IPS-NIHi7 (cell line): ENCODE measurements at regions not wholly inside any gene's neighbourhood (a gene's known extent, or its start where the extent isn't known, plus 50 kb on each side); places are given as distances from the start of the nearest gene placed in this dataset.
"Not testable (repeated sequence)": the region's sequence is repeated elsewhere in the genome, so short reads cannot be mapped to it uniquely, and the experiment has no call there.

ENCODE experiments used
- DNase-seq: peaks from one replicate; pipeline ENCODE4 v3.0.0; 2012; ENCODE audit warnings: mixed read lengths; ENCODE audit errors: extremely low spot score

- no peak for DNase-seq
Measured at GRCh38 chr7:68623030-68623429, 975.2 kb upstream of the AUTS2 start.

- DNase-seq = no peak
Measured at GRCh38 chr7:68627247-68627864, 970.9 kb upstream of the AUTS2 start.

- not testable (repeated sequence) for DNase-seq
Measured at GRCh38 chr7:68630914-68631313, 967.4 kb upstream of the AUTS2 start.

- no peak for DNase-seq
Measured at GRCh38 chr7:68640103-68640502, 958.2 kb upstream of the AUTS2 start.

GRCh38 chr7:68642727-68643126, 955.5 kb upstream of the AUTS2 start:
- DNase-seq = no peak

GRCh38 chr7:68663392-68663791, 934.9 kb upstream of the AUTS2 start:
- no peak for DNase-seq

GRCh38 chr7:68671046-68671445, 927.2 kb upstream of the AUTS2 start:
- no peak for DNase-seq

GRCh38 chr7:68671671-68672070, 926.6 kb upstream of the AUTS2 start:
- DNase-seq = no peak

- DNase-seq = no peak
Measured at GRCh38 chr7:68674826-68675225, 923.4 kb upstream of the AUTS2 start.

- DNase-seq = no peak
Measured at GRCh38 chr7:68676813-68677535, 921.3 kb upstream of the AUTS2 start.

GRCh38 chr7:68678196-68678595, 920.1 kb upstream of the AUTS2 start:
- no peak for DNase-seq

GRCh38 chr7:68679459-68680234, 918.6 kb upstream of the AUTS2 start:
- DNase-seq = no peak

- no peak for DNase-seq
Measured at GRCh38 chr7:68680235-68680872, 917.9 kb upstream of the AUTS2 start.

GRCh38 chr7:68682910-68683309, 915.4 kb upstream of the AUTS2 start:
- DNase-seq = no peak

GRCh38 chr7:68684246-68684839, 913.9 kb upstream of the AUTS2 start:
- DNase-seq = no peak

GRCh38 chr7:68684996-68685395, 913.3 kb upstream of the AUTS2 start:
- no peak for DNase-seq

GRCh38 chr7:68688416-68689086, 909.7 kb upstream of the AUTS2 start:
- peak; percentile 19 for DNase-seq

GRCh38 chr7:68689087-68689433, 909.2 kb upstream of the AUTS2 start:
- no peak for DNase-seq

GRCh38 chr7:68691261-68692216, 906.7 kb upstream of the AUTS2 start:
- no peak for DNase-seq

- DNase-seq = no peak
Measured at GRCh38 chr7:68692511-68692910, 905.8 kb upstream of the AUTS2 start.
